GM12874 (cell line): ENCODE measurements at regions not wholly inside any gene's neighbourhood (a gene's known extent, or its start where the extent isn't known, plus 50 kb on each side); places are given as distances from the start of the nearest gene placed in this dataset.

Source experiments
- CTCF ChIP-seq: IDR thresholded peaks from 2 replicates; pipeline ENCODE4 v1.5.1; 2011; ENCODE audit warnings: low read depth, mild to moderate bottlenecking, control low read depth, low read length, moderate library complexity; ENCODE audit not compliant: insufficient read depth

GRCh38 chr16:26211542-26211941, 519.8 kb downstream of the HS3ST4 start:
- TF ChIP-seq CTCF = no peak

GRCh38 chr16:26212599-26212998, 520.8 kb downstream of the HS3ST4 start:
- no peak for TF ChIP-seq CTCF

GRCh38 chr16:26214581-26215174, 522.9 kb downstream of the HS3ST4 start:
- no peak for TF ChIP-seq CTCF

- no peak for TF ChIP-seq CTCF
Observed at GRCh38 chr16:26220894-26221293, 529.1 kb downstream of the HS3ST4 start.

- no peak for TF ChIP-seq CTCF
Observed at GRCh38 chr16:26231647-26232046, 539.9 kb downstream of the HS3ST4 start.

GRCh38 chr16:26240807-26241206, 549.0 kb downstream of the HS3ST4 start:
- no peak for TF ChIP-seq CTCF

GRCh38 chr16:26247063-26247462, 555.3 kb downstream of the HS3ST4 start:
- TF ChIP-seq CTCF = no peak

GRCh38 chr16:26252598-26252997, 560.8 kb downstream of the HS3ST4 start:
- TF ChIP-seq CTCF = no peak
